ENCODE measurements at regions not wholly inside any gene's neighbourhood (a gene's known extent, or its start where the extent isn't known, plus 50 kb on each side); places are given as distances from the start of the nearest gene placed in this dataset.

GRCh38 chr14:100674897-100675619 lies 51.6 kb upstream of the DLK1 start:
- TF ChIP-seq SPI1 (IDR thresholded peaks at IDR 0.05; ENCODE audit: borderline replicate concordance, low read depth) (no peak), POLR2AphosphoS5 (IDR thresholded peaks at IDR 0.05; ENCODE audit: low read depth) (no peak), CTCF (IDR thresholded peaks at IDR 0.05; ENCODE audit: insufficient read depth, low read length) (no peak)
